H1 (cell line): ENCODE measurements at regions not wholly inside any gene's neighbourhood (a gene's known extent, or its start where the extent isn't known, plus 50 kb on each side); places are given as distances from the start of the nearest gene placed in this dataset.

Experiments
- JUND ChIP-seq: IDR thresholded peaks from 2 replicates; pipeline ENCODE4 v1.6.1; 2011; ENCODE audit warnings: mild to moderate bottlenecking, improper control_type of control experiment, low read length
- SIRT6 ChIP-seq: IDR thresholded peaks from one replicate; pipeline ENCODE4 v1.7.1; 2012; ENCODE audit warnings: low read length, inconsistent platforms
- TF ChIP-seq, protein P1 (sequence below): fragments of 300-600 bp; sonication (generic); IDR thresholded peaks from 2 replicates; pipeline ENCODE4 v1.7.1; 2012; ENCODE audit warnings: low read length, moderate library complexity, mild to moderate bottlenecking, inconsistent platforms; ENCODE audit not compliant: insufficient replicate concordance

DNA sequence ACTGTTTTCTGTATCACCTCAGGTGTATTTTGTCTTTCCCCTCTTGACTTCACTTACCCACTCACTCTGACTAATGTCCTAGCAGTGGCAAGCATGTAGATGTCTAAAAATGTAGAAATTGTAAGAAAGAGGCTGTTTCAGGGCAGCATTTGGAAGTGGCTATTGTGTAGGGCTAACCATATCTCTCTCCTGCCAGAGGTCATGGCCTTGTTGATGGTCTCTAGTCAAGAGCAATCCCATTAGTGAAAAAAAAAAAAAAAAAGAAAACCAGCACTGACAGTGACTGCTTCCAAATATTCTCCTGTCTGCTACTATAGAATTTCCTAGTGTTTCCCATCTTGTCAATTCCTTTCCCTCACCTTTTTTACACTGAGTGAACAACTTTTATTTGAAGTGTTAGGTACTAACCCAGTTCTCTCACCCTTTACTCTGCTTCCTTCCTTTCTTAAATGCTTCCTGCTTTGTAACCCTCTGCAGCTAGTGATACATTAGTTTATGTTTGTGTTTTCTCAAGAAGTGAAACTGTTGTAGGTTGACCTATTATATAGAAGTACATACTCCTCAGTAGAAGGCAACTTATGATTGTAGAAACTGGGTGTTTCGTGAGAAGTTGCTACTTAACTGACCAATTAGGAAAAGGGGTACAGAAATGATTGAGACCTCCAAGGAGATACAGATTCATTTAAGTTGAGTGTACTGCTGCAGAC lies 174.1 kb upstream of the PTPRK start (continued):
- TF ChIP-seq, protein P1, sequence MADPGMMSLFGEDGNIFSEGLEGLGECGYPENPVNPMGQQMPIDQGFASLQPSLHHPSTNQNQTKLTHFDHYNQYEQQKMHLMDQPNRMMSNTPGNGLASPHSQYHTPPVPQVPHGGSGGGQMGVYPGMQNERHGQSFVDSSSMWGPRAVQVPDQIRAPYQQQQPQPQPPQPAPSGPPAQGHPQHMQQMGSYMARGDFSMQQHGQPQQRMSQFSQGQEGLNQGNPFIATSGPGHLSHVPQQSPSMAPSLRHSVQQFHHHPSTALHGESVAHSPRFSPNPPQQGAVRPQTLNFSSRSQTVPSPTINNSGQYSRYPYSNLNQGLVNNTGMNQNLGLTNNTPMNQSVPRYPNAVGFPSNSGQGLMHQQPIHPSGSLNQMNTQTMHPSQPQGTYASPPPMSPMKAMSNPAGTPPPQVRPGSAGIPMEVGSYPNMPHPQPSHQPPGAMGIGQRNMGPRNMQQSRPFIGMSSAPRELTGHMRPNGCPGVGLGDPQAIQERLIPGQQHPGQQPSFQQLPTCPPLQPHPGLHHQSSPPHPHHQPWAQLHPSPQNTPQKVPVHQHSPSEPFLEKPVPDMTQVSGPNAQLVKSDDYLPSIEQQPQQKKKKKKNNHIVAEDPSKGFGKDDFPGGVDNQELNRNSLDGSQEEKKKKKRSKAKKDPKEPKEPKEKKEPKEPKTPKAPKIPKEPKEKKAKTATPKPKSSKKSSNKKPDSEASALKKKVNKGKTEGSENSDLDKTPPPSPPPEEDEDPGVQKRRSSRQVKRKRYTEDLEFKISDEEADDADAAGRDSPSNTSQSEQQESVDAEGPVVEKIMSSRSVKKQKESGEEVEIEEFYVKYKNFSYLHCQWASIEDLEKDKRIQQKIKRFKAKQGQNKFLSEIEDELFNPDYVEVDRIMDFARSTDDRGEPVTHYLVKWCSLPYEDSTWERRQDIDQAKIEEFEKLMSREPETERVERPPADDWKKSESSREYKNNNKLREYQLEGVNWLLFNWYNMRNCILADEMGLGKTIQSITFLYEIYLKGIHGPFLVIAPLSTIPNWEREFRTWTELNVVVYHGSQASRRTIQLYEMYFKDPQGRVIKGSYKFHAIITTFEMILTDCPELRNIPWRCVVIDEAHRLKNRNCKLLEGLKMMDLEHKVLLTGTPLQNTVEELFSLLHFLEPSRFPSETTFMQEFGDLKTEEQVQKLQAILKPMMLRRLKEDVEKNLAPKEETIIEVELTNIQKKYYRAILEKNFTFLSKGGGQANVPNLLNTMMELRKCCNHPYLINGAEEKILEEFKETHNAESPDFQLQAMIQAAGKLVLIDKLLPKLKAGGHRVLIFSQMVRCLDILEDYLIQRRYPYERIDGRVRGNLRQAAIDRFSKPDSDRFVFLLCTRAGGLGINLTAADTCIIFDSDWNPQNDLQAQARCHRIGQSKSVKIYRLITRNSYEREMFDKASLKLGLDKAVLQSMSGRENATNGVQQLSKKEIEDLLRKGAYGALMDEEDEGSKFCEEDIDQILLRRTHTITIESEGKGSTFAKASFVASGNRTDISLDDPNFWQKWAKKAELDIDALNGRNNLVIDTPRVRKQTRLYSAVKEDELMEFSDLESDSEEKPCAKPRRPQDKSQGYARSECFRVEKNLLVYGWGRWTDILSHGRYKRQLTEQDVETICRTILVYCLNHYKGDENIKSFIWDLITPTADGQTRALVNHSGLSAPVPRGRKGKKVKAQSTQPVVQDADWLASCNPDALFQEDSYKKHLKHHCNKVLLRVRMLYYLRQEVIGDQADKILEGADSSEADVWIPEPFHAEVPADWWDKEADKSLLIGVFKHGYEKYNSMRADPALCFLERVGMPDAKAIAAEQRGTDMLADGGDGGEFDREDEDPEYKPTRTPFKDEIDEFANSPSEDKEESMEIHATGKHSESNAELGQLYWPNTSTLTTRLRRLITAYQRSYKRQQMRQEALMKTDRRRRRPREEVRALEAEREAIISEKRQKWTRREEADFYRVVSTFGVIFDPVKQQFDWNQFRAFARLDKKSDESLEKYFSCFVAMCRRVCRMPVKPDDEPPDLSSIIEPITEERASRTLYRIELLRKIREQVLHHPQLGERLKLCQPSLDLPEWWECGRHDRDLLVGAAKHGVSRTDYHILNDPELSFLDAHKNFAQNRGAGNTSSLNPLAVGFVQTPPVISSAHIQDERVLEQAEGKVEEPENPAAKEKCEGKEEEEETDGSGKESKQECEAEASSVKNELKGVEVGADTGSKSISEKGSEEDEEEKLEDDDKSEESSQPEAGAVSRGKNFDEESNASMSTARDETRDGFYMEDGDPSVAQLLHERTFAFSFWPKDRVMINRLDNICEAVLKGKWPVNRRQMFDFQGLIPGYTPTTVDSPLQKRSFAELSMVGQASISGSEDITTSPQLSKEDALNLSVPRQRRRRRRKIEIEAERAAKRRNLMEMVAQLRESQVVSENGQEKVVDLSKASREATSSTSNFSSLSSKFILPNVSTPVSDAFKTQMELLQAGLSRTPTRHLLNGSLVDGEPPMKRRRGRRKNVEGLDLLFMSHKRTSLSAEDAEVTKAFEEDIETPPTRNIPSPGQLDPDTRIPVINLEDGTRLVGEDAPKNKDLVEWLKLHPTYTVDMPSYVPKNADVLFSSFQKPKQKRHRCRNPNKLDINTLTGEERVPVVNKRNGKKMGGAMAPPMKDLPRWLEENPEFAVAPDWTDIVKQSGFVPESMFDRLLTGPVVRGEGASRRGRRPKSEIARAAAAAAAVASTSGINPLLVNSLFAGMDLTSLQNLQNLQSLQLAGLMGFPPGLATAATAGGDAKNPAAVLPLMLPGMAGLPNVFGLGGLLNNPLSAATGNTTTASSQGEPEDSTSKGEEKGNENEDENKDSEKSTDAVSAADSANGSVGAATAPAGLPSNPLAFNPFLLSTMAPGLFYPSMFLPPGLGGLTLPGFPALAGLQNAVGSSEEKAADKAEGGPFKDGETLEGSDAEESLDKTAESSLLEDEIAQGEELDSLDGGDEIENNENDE = no peak
- TF ChIP-seq SIRT6 (no peak), JUND (no peak)
